DMS 273 (cell line): ENCODE measurements at regions not wholly inside any gene's neighbourhood (a gene's known extent, or its start where the extent isn't known, plus 50 kb on each side); places are given as distances from the start of the nearest gene placed in this dataset.
A peak's percentile ranks its signal among the peaks of the same experiment; 100 is the strongest.

ENCODE experiments used
- DNase-seq: peaks from one replicate; lab custom pipeline; 2025; ENCODE audit not compliant: unreplicated experiment; lab: John Stamatoyannopoulos, UW

DNA sequence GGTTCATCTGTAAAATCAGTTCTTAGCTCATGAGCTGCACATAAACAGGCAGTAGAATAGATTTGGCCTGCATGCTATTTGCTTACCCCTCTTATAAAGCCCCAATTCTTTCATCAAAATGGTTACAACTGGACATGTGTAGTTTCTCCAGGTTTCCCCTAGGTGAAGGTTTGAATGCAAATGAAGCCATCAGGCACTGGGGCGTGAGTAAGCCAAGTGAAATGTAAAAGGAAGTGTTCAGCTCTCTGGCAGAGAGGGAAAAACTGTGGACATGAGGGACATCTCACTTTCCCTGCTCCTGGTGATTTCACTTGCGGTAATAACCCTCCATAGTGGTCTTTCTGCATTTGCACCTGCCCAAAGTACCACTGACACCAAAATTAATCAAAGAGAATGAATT, 1402.3 kb upstream of the LRRTM1 start:
- no peak for DNase-seq

DNA sequence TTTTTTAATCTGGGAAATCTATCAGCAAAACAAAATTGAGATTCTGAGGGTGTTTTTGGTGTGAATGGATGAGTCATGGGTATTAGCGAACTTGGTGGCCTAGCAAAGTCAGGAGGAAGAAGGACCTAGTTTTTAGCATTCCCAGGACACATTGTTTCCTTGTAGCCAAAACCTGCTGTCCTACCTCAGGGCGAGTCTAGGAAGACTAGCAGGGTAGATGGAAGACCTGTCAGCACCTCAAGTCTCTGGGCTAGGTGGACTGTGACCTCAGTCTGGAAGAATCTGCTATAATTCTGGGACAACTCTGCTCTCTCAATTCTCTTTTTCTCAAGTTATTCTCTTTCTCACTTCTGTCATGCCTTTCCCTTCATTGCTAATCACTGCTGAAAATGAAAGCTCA, 1399.3 kb upstream of the LRRTM1 start:
- no peak for DNase-seq

- no peak for DNase-seq
Observed at GRCh38 chr2:81692566-81692965, 1388.0 kb upstream of the LRRTM1 start.

GRCh38 chr2:81675641-81676040, 1371.1 kb upstream of the LRRTM1 start:
- no peak for DNase-seq

- DNase-seq: no peak
Observed at GRCh38 chr2:81672923-81673322, 1368.4 kb upstream of the LRRTM1 start.

DNA sequence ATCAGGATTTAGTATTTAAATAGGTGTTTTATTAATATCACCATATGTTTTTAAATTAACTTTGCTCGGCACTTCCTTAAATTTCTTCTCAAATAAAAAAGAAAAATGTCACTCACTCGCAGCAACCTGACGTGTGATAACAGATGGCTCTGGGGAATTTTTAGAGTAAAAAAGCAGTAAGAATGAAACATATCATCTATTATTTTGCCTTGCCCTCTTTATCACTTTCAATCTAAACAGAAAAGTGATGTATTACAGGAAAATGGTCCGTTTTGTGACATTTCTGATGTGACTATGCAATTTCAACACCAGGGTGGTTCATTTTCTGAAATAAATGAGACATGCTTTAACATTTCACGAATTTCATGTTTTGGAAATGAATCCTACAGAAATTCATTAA, 1368.0 kb upstream of the LRRTM1 start:
- DNase-seq: no peak

GRCh38 chr2:81670885-81671284, 1366.3 kb upstream of the LRRTM1 start:
- no peak for DNase-seq

- DNase-seq: no peak
Observed at GRCh38 chr2:81661081-81661480, 1356.5 kb upstream of the LRRTM1 start.

GRCh38 chr2:81658227-81658626, 1353.7 kb upstream of the LRRTM1 start:
- DNase-seq: no peak

- peak; percentile 21 for DNase-seq
Observed at GRCh38 chr2:81650048-81650971, 1345.8 kb upstream of the LRRTM1 start.

DNA sequence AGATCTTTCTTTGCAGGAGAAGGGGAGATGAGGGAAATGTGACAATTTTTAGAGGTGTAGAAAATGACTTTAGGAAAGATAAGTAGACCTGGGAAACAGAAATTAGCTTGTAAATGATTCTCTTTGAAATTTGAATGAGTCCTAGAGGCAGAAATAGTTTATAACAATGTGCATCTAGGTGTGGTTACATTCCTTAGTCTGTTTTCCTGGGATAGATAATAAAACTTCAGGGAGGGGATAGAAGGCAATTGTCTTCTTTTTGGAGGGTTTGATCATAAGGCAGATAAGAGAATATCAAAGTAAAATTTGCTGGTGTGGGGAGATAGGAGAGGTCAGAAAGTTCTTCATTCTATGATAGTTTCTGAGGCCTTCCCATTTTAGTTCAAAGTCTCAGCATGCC, 1344.3 kb upstream of the LRRTM1 start:
- DNase-seq: no peak

GRCh38 chr2:81648370-81648769, 1343.8 kb upstream of the LRRTM1 start:
- no peak for DNase-seq

- no peak for DNase-seq
Observed at GRCh38 chr2:81647715-81648230, 1343.2 kb upstream of the LRRTM1 start.

GRCh38 chr2:81645745-81646301, 1341.3 kb upstream of the LRRTM1 start:
- no peak for DNase-seq

DNA sequence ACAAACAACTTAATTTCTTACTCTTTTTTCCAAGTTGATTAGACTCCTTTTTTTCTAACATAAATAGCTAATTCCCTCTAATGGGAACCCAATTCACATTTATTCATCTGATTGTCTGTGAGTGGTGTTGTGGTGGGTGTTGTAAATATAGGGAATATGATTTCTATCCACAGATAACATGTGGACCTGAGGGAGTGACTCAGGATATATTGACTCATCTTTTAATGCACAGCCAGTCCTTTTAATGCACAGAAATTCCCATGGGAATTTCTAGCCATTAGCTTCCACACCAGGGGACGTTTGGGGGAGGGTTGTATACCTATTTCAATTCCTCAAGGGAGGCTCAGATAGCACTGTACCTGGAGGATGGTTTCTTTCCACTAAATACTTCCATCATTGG, 1339.6 kb upstream of the LRRTM1 start:
- DNase-seq: no peak

DNA sequence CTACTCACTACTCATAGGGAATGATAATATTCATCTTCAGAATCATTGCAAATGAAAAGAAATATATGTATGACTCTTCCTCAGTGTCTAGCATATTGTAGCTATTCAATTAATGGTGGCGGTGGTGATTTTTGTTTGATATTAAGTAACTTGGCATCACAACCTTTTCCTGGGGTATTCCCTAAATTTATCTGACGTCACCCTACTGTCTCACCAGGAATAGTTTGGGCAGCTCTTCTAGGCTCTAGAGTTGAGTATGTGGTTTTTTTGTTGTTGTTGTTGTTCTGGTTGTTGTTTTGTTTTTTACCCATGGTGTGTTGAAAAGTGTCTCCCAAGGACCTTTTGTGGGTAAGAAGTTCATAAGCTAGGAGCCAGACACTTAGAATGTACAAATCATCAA, 1320.3 kb upstream of the LRRTM1 start:
- DNase-seq: no peak

DNA sequence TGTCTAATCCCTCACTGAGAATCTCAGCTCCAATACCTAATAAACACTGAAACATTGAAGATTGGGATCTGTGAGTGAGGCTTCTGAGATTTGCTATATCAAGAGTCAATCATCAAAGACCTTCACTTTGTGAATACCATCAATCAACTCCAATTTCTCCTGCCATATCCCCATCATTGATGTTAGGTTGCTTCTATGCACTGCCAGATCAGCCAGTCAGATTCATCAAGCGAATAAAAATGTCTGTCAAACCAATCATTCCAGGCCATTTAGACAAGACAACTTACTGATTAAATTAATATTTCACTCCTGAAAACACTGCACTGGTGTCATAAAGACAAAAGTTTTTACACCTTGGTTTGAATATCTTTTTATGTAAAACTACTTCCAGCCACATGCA, 1295.5 kb upstream of the LRRTM1 start:
- no peak for DNase-seq

- DNase-seq: no peak
Observed at GRCh38 chr2:81598453-81598852, 1293.9 kb upstream of the LRRTM1 start.

GRCh38 chr2:81589406-81589805, 1284.9 kb upstream of the LRRTM1 start:
- DNase-seq: no peak

- DNase-seq: no peak
Observed at GRCh38 chr2:81583311-81584108, 1279.0 kb upstream of the LRRTM1 start.

DNA sequence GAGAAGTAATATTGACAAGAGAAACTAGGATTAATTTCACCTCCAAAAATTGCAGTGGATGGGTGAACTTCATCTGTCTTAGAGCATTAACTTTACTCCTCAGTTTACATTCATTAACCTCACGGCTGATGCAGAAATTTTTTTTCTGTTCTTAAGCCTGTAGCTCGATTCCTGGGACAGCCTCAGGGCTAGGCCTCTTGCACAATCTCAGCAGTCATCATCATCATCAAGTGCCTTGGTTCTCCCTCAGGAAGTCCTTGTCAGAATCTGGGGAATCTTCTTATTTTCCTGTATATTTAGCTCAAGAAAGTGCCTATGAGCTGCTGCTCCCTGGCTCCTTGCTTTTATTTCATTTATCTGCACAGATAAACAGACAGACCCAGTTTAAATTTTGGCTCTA, 1272.2 kb upstream of the LRRTM1 start:
- DNase-seq: no peak
